Panc1 (cell line): ENCODE measurements at regions not wholly inside any gene's neighbourhood (a gene's known extent, or its start where the extent isn't known, plus 50 kb on each side); places are given as distances from the start of the nearest gene placed in this dataset.

ENCODE experiments used
- ATAC-seq: fragments of 200-7000 bp; cut with Tn5 transposase; 2 replicates; pipeline ENCODE4 v1.9.1; 2020; ENCODE audit warnings: mild to moderate bottlenecking, moderate library complexity
- BruUV-seq: library from RNA; stranded (reverse); fragments of 400-500 nt; replicated peaks from 2 replicates; lab custom pipeline; 2021; lab: Mats Ljungman, UMichigan
- CTCF ChIA-PET: fragments of 300-600 bp; sonication (Branson Sonifier 250); formaldehyde crosslinking; loops from one replicate; lab custom pipeline; 2022; ENCODE audit warnings: antibody characterized with exemption; lab: Charles Lee
- POLR2A ChIA-PET: fragments of 300-600 bp; sonication (Branson Sonifier 250); formaldehyde crosslinking; loops from one replicate; lab custom pipeline; 2022; ENCODE audit warnings: antibody characterized with exemption; lab: Charles Lee
- DNase-seq: peaks from one replicate; pipeline ENCODE4 v3.0.0-alpha.2; 2010; ENCODE audit warnings: low read depth, low spot score
- H3K27ac ChIP-seq: 2 replicates; pipeline ENCODE4 v1.5.1; 2011; ENCODE audit warnings: mild to moderate bottlenecking, low read length, inconsistent platforms
- H3K27me3 ChIP-seq: fragments of 200-500 bp; sonication (Bioruptor generic); 2 replicates; pipeline ENCODE4 v1.6.0; 2014; ENCODE audit warnings: low read length, inconsistent platforms; ENCODE audit not compliant: control insufficient read depth, insufficient read depth
- H3K36me3 ChIP-seq: fragments of 200-500 bp; sonication (Bioruptor generic); 2 replicates; pipeline ENCODE4 v1.5.1; 2014; ENCODE audit warnings: inconsistent platforms, mild to moderate bottlenecking, low read length, moderate library complexity; ENCODE audit not compliant: control insufficient read depth, insufficient read depth
- H3K4me1 ChIP-seq: 2 replicates; pipeline ENCODE4 v1.5.1; 2011; ENCODE audit warnings: inconsistent platforms, mild to moderate bottlenecking, low read length, moderate library complexity; ENCODE audit not compliant: control insufficient read depth, insufficient read depth
- H3K4me3 ChIP-seq, 2 experiments: 2 replicates each; pipeline ENCODE4 v1.5.1; 2011 to 2012; ENCODE audit warnings: low read depth in 2 of 2, low read length in 2 of 2, mild to moderate bottlenecking in 2 of 2, inconsistent platforms in 1 of 2, moderate library complexity in 1 of 2
- H3K9me3 ChIP-seq: fragments of 200-500 bp; sonication (Bioruptor generic); 2 replicates; pipeline ENCODE4 v1.5.1; 2014; ENCODE audit warnings: low read depth, mild to moderate bottlenecking, inconsistent platforms, low read length, moderate library complexity; ENCODE audit not compliant: control insufficient read depth, insufficient read depth
- CTCF ChIP-seq: fragments of 450-650 bp; IDR thresholded peaks from 2 replicates; pipeline ENCODE4 v1.5.1; 2017; ENCODE audit warnings: mild to moderate bottlenecking
- POLR2AphosphoS5 ChIP-seq: IDR thresholded peaks from 2 replicates; pipeline ENCODE4 v1.6.1; 2012; ENCODE audit warnings: mild to moderate bottlenecking, low read depth, low read length, moderate library complexity
- REST ChIP-seq, 2 experiments: IDR thresholded peaks; 2 replicates each; pipeline ENCODE4 v1.6.1; 2011 to 2012; ENCODE audit warnings: low read depth in 2 of 2, control low read depth in 1 of 2, low read length in 1 of 2, mild to moderate bottlenecking in 1 of 2, moderate library complexity in 1 of 2; ENCODE audit not compliant: insufficient read depth in 1 of 2
- SIN3A ChIP-seq: IDR thresholded peaks from 2 replicates; pipeline ENCODE4 v1.6.1; 2012; ENCODE audit warnings: low read depth, mild to moderate bottlenecking, low read length, moderate library complexity, borderline replicate concordance; ENCODE audit not compliant: insufficient read depth
- TCF7L2 ChIP-seq: IDR thresholded peaks from 2 replicates; pipeline ENCODE4 v1.6.1; 2011; ENCODE audit warnings: mild to moderate bottlenecking, low read depth, low read length, inconsistent platforms
- in situ Hi-C: cut with HindIII; loops from 2 replicates; pipeline ENCODE4 v1.10.0; 2016; ENCODE audit warnings: low sequenced_read_pairs, low pct_unique_long_range_greater_than_20kb
- intact Hi-C: fragments of 100-400 bp; cut with micrococcal nuclease; formaldehyde crosslinking; loops from one replicate; pipeline ENCODE4 v1.10.0; 2022; ENCODE audit not compliant: unreplicated experiment

GRCh38 chr6:12624142-12624837 is 92.3 kb upstream of the PHACTR1 start:
- ChIA-PET POLR2A (no interaction called here), CTCF (interaction anchor here (0.7 kb wide), 1 partner anchor 961 kb away, joined by 10 read pairs; no protein-coding TSS in a partner anchor)
- BruUV-seq = no TSS peak
- in situ Hi-C loops = no loop called here
- no peak overlapping the region for H3K4me3 ChIP-seq
- H3K27ac ChIP-seq = no peak overlapping the region
- H3K27me3 ChIP-seq = no peaks in the 10 kb centered on the region
- ATAC-seq (no peak), DNase-seq (no peak)
- intact Hi-C loops = no loop called here
- no peaks in the 10 kb centered on the region for H3K36me3 ChIP-seq
- no peaks in the 10 kb centered on the region for H3K9me3 ChIP-seq
- TF ChIP-seq SIN3A (no peak), REST (IDR thresholded peaks at IDR 0.05; ENCODE audit: insufficient read depth in 1 of 2, low read depth in 2 of 2, low read length in 1 of 2) (no peak), TCF7L2 (no peak), POLR2AphosphoS5 (no peak), CTCF (no peak)
- H3K4me1 ChIP-seq = no peaks in the 10 kb centered on the region

GRCh38 chr6:12627053-12627452 is 89.5 kb upstream of the PHACTR1 start:
- Histone ChIP-seq H3K27ac (no peak overlapping the region), H3K27me3 (no peaks in the 10 kb centered on the region), H3K4me3 (no peak overlapping the region), H3K4me1 (no peaks in the 10 kb centered on the region), H3K36me3 (no peaks in the 10 kb centered on the region), H3K9me3 (no peaks in the 10 kb centered on the region)
- BruUV-seq = no TSS peak
- ChIA-PET POLR2A (no interaction called here), CTCF (no interaction called here)
- intact Hi-C loops = no loop called here
- in situ Hi-C loops = no loop called here
- ATAC-seq (no peak), DNase-seq (no peak)
- no peak for TF ChIP-seq CTCF
- no peak for TF ChIP-seq POLR2AphosphoS5
- TF ChIP-seq SIN3A = no peak
- TF ChIP-seq TCF7L2 = no peak
- no peak for TF ChIP-seq REST (IDR thresholded peaks at IDR 0.05; ENCODE audit: insufficient read depth in 1 of 2, low read depth in 2 of 2, low read length in 1 of 2)
